HCT116 (cell line): ENCODE measurements at regions not wholly inside any gene's neighbourhood (a gene's known extent, or its start where the extent isn't known, plus 50 kb on each side); places are given as distances from the start of the nearest gene placed in this dataset.

Experiments
- ATAC-seq: fragments of 200-7000 bp; cut with Tn5 transposase; 2 replicates; pipeline ENCODE4 v1.9.1; 2020; ENCODE audit warnings: mild to moderate bottlenecking, moderate library complexity
- BruUV-seq: library from RNA; stranded (reverse); fragments of 400-500 nt; replicated peaks from 2 replicates; lab custom pipeline; 2021; lab: Mats Ljungman, UMichigan
- CTCF ChIA-PET: fragments of 300-600 bp; sonication (Branson Sonifier 250); formaldehyde crosslinking; loops from one replicate; lab custom pipeline; 2021; ENCODE audit warnings: antibody characterized with exemption; lab: Charles Lee
- POLR2A ChIA-PET: fragments of 300-600, 350-600 bp; sonication (Branson Sonifier 250); formaldehyde crosslinking; loops from one replicate; lab custom pipeline; 2021; ENCODE audit warnings: antibody characterized with exemption; lab: Charles Lee
- RAD21 ChIA-PET, 2 experiments: fragments of 300-600 bp; sonication (Branson Sonifier 250); formaldehyde crosslinking; loops; one replicate each; lab custom pipeline; 2023; ENCODE audit warnings: low total read pairs in 2 of 2; ENCODE audit not compliant: uncharacterized antibody in 2 of 2, unreplicated experiment in 2 of 2, low non-redundant PET in 1 of 2; lab: Charles Lee
- DNase-seq: peaks from one replicate; pipeline ENCODE4 v3.0.0-alpha.2; 2010; ENCODE audit warnings: low read depth, low spot score
- H2AFZ ChIP-seq: fragments of 200-600 bp; shearing (Covaris generic), sonication (generic); 2 replicates; pipeline ENCODE4 v1.6.1; 2017; ENCODE audit warnings: low read depth, mixed run types, mixed read lengths, antibody characterized with exemption, low read length; ENCODE audit not compliant: poor library complexity, severe bottlenecking
- H3K27ac ChIP-seq: 2 replicates; pipeline ENCODE4 v1.5.1; 2012; ENCODE audit warnings: low read depth, low read length
- H3K27me3 ChIP-seq: fragments of 200-600 bp; sonication (generic); 2 replicates; pipeline ENCODE4 v1.6.1; 2016; ENCODE audit warnings: mixed run types, low read length, mixed read lengths; ENCODE audit not compliant: insufficient read depth
- H3K36me3 ChIP-seq, 2 experiments: fragments of 200-500 bp in 1 of 2; fragments of 200-600 bp in 1 of 2; sonication (Bioruptor generic) in 1 of 2; sonication (generic) in 1 of 2; 2 replicates each; pipeline versions ENCODE4 v1.5.1 to v1.6.1; 2014 to 2016; ENCODE audit warnings: low read length in 2 of 2, inconsistent platforms in 1 of 2, mixed read lengths in 1 of 2, mixed run types in 1 of 2; ENCODE audit not compliant: insufficient read depth in 2 of 2, control insufficient read depth in 1 of 2
- H3K4me1 ChIP-seq, 2 experiments: fragments of 200-600 bp in 1 of 2; sonication (generic) in 1 of 2; 2 replicates each; pipeline versions ENCODE4 v1.5.1 to v1.6.1; 2012 to 2017; ENCODE audit warnings: low read length in 2 of 2, inconsistent platforms in 1 of 2, mild to moderate bottlenecking in 1 of 2, mixed read lengths in 1 of 2, mixed run types in 1 of 2, moderate library complexity in 1 of 2; ENCODE audit not compliant: insufficient read depth in 2 of 2, control insufficient read depth in 1 of 2
- H3K4me2 ChIP-seq: fragments of 200-600 bp; sonication (generic); 2 replicates; pipeline ENCODE4 v1.6.1; 2017; ENCODE audit warnings: mixed run types, low read length, mixed read lengths
- H3K4me3 ChIP-seq, 2 experiments: fragments of 200-600 bp in 1 of 2; sonication (generic) in 1 of 2; replicated peaks in 1 of 2; 2 replicates each; pipeline ENCODE4 v1.5.1; 2011 to 2016; ENCODE audit warnings: low read length in 2 of 2, control low read depth in 1 of 2, low read depth in 1 of 2, mild to moderate bottlenecking in 1 of 2, mixed read lengths in 1 of 2, mixed run types in 1 of 2
- H3K79me2 ChIP-seq: fragments of 200-600 bp; sonication (generic); 2 replicates; pipeline ENCODE4 v1.6.1; 2017; ENCODE audit warnings: mild to moderate bottlenecking, mixed run types, low read length, moderate library complexity, mixed read lengths; ENCODE audit not compliant: insufficient read depth
- H3K9ac ChIP-seq: fragments of 200-600 bp; sonication (generic); 2 replicates; pipeline ENCODE4 v1.6.1; 2016; ENCODE audit warnings: low read length, mixed read lengths
- H3K9me2 ChIP-seq: fragments of 200-600 bp; sonication (generic), shearing (Covaris generic); 2 replicates; pipeline ENCODE4 v1.6.1; 2017; ENCODE audit warnings: mixed run types, mild to moderate bottlenecking, moderate library complexity; ENCODE audit not compliant: insufficient read depth
- H3K9me3 ChIP-seq, 2 experiments: fragments of 200-500 bp in 1 of 2; fragments of 200-600 bp in 1 of 2; sonication (Bioruptor generic) in 1 of 2; sonication (generic) in 1 of 2; 2 replicates each; pipeline ENCODE4 v1.6.1; 2014 to 2017; ENCODE audit warnings: low read length in 2 of 2, mixed read lengths in 2 of 2, inconsistent platforms in 1 of 2, low read depth in 1 of 2, mild to moderate bottlenecking in 1 of 2, mixed run types in 1 of 2, moderate library complexity in 1 of 2; ENCODE audit not compliant: control insufficient read depth in 1 of 2, insufficient read depth in 1 of 2
- H4K20me1 ChIP-seq: fragments of 200-600 bp; sonication (generic), shearing (Covaris generic); 2 replicates; pipeline ENCODE4 v1.6.1; 2017; ENCODE audit warnings: mixed run types, mild to moderate bottlenecking, moderate library complexity; ENCODE audit not compliant: insufficient read depth
- CEBPB ChIP-seq: IDR thresholded peaks from 2 replicates; pipeline ENCODE4 v1.6.1; 2012; ENCODE audit warnings: low read depth
- EGR1 ChIP-seq: IDR thresholded peaks from 2 replicates; pipeline ENCODE4 v1.6.1; 2012; ENCODE audit warnings: low read depth
- EZH2phosphoT487 ChIP-seq: fragments of 200-600 bp; IDR thresholded peaks from 2 replicates; pipeline ENCODE4 v1.6.1; 2018; ENCODE audit warnings: antibody characterized with exemption, borderline replicate concordance
- JUND ChIP-seq: IDR thresholded peaks from 2 replicates; pipeline ENCODE4 v1.6.1; 2012
- RAD21 ChIP-seq: IDR thresholded peaks from 2 replicates; pipeline ENCODE4 v1.6.1; 2012; ENCODE audit warnings: low read depth, mild to moderate bottlenecking
- SIN3A ChIP-seq: IDR thresholded peaks from 2 replicates; pipeline ENCODE4 v1.6.1; 2012; ENCODE audit warnings: low read depth
- SRF ChIP-seq: IDR thresholded peaks from 2 replicates; pipeline ENCODE4 v1.6.1; 2012; ENCODE audit warnings: low read depth
- YY1 ChIP-seq: IDR thresholded peaks from 2 replicates; pipeline ENCODE4 v1.6.1; 2011; ENCODE audit warnings: low read length, low read depth, moderate library complexity, mild to moderate bottlenecking; ENCODE audit not compliant: insufficient replicate concordance; ENCODE audit errors: extremely low read depth
- ZFX ChIP-seq: fragments of 450-650 bp; IDR thresholded peaks from 2 replicates; pipeline ENCODE4 v1.6.1; 2017
- ZNF274 ChIP-seq: fragments of 200-500 bp; sonication (Bioruptor generic); IDR thresholded peaks from 2 replicates; pipeline ENCODE4 v1.6.1; 2014; ENCODE audit warnings: mild to moderate bottlenecking, low read depth, low read length, inconsistent platforms
- intact Hi-C: fragments of 100-400 bp; cut with micrococcal nuclease; formaldehyde crosslinking; loops from 2 replicates; pipeline ENCODE4 v1.10.0; 2022
- TF ChIP-seq, protein P1 (sequence below): IDR thresholded peaks from 2 replicates; pipeline ENCODE4 v1.6.1; 2012
- TF ChIP-seq, protein P2 (sequence below): IDR thresholded peaks from 2 replicates; pipeline ENCODE4 v1.6.1; 2012

DNA sequence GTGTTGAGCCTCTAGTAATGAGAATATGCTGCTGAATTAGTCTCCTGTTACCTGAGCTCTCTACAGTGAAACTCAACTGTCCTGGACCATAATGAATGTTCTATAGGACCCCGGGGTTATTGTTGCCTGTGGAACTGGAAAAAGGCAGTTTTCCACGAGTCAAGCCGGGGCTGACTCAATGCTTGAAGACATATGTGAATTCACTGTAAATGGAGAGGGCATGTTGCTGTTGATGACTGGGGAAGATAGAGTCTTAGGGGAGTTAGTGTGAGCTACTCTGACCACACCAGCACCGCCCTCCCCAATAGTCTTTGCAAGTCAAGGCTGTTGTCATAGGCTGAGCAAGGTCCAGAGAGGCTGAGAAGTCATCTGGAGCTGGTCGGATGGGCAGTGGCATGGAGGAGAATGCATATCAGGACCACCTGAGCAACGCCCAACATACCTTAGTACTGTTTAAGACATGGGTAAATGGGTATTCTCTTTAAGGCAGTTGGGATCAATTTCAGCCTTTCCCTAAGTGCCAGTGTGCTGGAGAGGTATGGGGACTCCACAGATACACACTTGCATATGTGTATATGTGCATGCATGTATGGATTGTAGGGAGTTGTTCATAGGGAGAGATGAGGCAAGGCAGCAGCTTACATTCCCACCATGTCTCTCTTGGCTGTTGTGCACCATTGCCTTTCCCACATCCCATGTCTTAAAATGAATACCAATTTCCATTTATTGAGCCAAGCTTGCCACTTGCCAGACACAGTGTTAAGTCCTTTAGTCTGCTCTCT lies 230.1 kb upstream of the NAV2 start:
- TF ChIP-seq EGR1, result no peak
- TF ChIP-seq, protein P1, sequence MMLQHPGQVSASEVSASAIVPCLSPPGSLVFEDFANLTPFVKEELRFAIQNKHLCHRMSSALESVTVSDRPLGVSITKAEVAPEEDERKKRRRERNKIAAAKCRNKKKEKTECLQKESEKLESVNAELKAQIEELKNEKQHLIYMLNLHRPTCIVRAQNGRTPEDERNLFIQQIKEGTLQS, result no peak
- no peak for TF ChIP-seq ZFX
- TF ChIP-seq SIN3A, result no peak
- no peak for TF ChIP-seq RAD21
- TF ChIP-seq EZH2phosphoT487, result no peak
- TF ChIP-seq SRF, result no peak
- TF ChIP-seq YY1, result no peak
- no peak for TF ChIP-seq CEBPB
- TF ChIP-seq, protein P2, sequence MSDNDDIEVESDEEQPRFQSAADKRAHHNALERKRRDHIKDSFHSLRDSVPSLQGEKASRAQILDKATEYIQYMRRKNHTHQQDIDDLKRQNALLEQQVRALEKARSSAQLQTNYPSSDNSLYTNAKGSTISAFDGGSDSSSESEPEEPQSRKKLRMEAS, result no peak
- Histone ChIP-seq H3K27ac (no peak overlapping the region), H2AFZ (no peak overlapping the region), H3K9ac (no peak overlapping the region), H3K9me2 (no peaks in the 10 kb centered on the region), H3K4me2 (no peak overlapping the region), H3K36me3 (no peaks in the 10 kb centered on the region), H3K9me3 (no peaks in the 10 kb centered on the region), H3K27me3 (peaks cover 81% of the 10 kb centered on the region), H3K4me3 (no peak overlapping the region), H3K79me2 (no peaks in the 10 kb centered on the region), H4K20me1 (no peaks in the 10 kb centered on the region), H3K4me1 (no peaks in the 10 kb centered on the region)
- intact Hi-C loops, result no loop called here
- ChIA-PET CTCF (no interaction called here), POLR2A (no interaction called here), RAD21 (no interaction called here)
- DNase-seq, result no peak
- no TSS peak for BruUV-seq
- no peak for ATAC-seq

DNA sequence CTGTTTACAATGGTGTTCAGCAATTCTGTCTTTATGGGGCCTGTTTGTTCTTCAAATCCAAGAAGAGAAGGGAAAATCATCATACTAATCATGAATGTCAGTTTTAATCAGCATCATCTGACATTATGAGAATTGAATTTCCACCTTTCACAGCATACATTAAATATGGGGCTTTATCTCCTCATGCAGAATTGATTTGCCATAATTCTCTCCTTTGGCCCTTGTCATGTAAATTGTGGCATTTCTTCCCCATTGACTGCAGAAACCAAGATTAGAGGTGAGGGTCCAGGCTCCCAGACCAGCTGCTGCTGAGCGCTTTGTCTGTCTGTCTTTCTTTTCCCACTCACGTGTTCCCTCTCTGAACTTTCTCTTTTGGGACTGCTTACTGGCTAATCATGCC lies 232.1 kb upstream of the NAV2 start:
- no TSS peak for BruUV-seq
- peaks cover 85% of the 10 kb centered on the region for H3K27me3 ChIP-seq
- CTCF ChIA-PET, result no interaction called here

More for the DNA sequence above, 232.1 kb upstream of the NAV2 start:
- no peak overlapping the region for H3K4me3 ChIP-seq
- ChIA-PET POLR2A (no interaction called here), RAD21 (no interaction called here)
- H3K9ac ChIP-seq, result no peak overlapping the region
- no peaks in the 10 kb centered on the region for H3K36me3 ChIP-seq
- intact Hi-C loops, result no loop called here
- TF ChIP-seq, protein P2, result no peak
- no peak for TF ChIP-seq ZNF274
- no peak for TF ChIP-seq JUND
- no peak for TF ChIP-seq SIN3A
- H3K4me1 ChIP-seq, result no peaks in the 10 kb centered on the region
- H3K4me2 ChIP-seq, result no peak overlapping the region
- no peaks in the 10 kb centered on the region for H4K20me1 ChIP-seq
- no peaks in the 10 kb centered on the region for H3K9me3 ChIP-seq
- H3K27ac ChIP-seq, result no peak overlapping the region
- no peak overlapping the region for H2AFZ ChIP-seq
- DNase-seq, result no peak
- H3K79me2 ChIP-seq, result no peaks in the 10 kb centered on the region
- H3K9me2 ChIP-seq, result no peaks in the 10 kb centered on the region
- no peak for ATAC-seq
